OCI-LY7 (cell line): ENCODE measurements at regions not wholly inside any gene's neighbourhood (a gene's known extent, or its start where the extent isn't known, plus 50 kb on each side); places are given as distances from the start of the nearest gene placed in this dataset.

Experiments used
- BruUV-seq: library from RNA; stranded (reverse); fragments of 400-500 nt; replicated peaks from 2 replicates; lab custom pipeline; 2021; lab: Mats Ljungman, UMichigan
- CTCF ChIA-PET: fragments of 300-600 bp; sonication (Branson Sonifier 250); formaldehyde crosslinking; loops from one replicate; lab custom pipeline; 2022; ENCODE audit warnings: antibody characterized with exemption; ENCODE audit not compliant: unreplicated experiment; lab: Charles Lee
- POLR2A ChIA-PET: fragments of 300-600 bp; sonication (Branson Sonifier 250); formaldehyde crosslinking; loops from one replicate; lab custom pipeline; 2022; ENCODE audit warnings: antibody characterized with exemption; lab: Charles Lee
- DNase-seq: peaks from one replicate; pipeline ENCODE4 v3.0.0-alpha.2; 2015; ENCODE audit warnings: low spot score
- H2AFZ ChIP-seq: fragments of 200-600 bp; sonication (generic), shearing (Covaris generic); 2 replicates; pipeline ENCODE4 v1.6.1; 2014; ENCODE audit warnings: mild to moderate bottlenecking, antibody characterized with exemption, low read length, moderate library complexity
- H3K27ac ChIP-seq: fragments of 200-600 bp; sonication (generic); 2 replicates; pipeline ENCODE4 v1.5.1; 2014; ENCODE audit warnings: mixed run types, low read depth, mild to moderate bottlenecking, moderate library complexity, low read length, inconsistent platforms; ENCODE audit not compliant: poor library complexity, severe bottlenecking
- H3K36me3 ChIP-seq: fragments of 200-600 bp; sonication (generic); 2 replicates; pipeline ENCODE4 v1.6.1; 2014; ENCODE audit warnings: mild to moderate bottlenecking, antibody characterized with exemption, low read length, moderate library complexity, mixed read lengths; ENCODE audit not compliant: insufficient read depth
- H3K4me1 ChIP-seq: fragments of 200-600 bp; sonication (generic); 2 replicates; pipeline ENCODE4 v1.5.1; 2014; ENCODE audit warnings: mild to moderate bottlenecking, low read length; ENCODE audit not compliant: insufficient read depth, poor library complexity, severe bottlenecking
- H3K4me2 ChIP-seq: fragments of 200-600 bp; sonication (generic); 2 replicates; pipeline ENCODE4 v1.6.1; 2014; ENCODE audit warnings: mild to moderate bottlenecking, low read length
- H3K4me3 ChIP-seq: fragments of 200-600 bp; sonication (generic); 2 replicates; pipeline ENCODE4 v1.5.1; 2014; ENCODE audit warnings: mild to moderate bottlenecking, low read depth, low read length; ENCODE audit not compliant: poor library complexity, severe bottlenecking
- H3K79me2 ChIP-seq: fragments of 200-600 bp; sonication (generic); 2 replicates; pipeline ENCODE4 v1.6.1; 2016; ENCODE audit warnings: low read depth, mild to moderate bottlenecking, low read length, moderate library complexity, mixed read lengths; ENCODE audit not compliant: insufficient read depth
- H3K9me2 ChIP-seq: fragments of 200-600 bp; sonication (generic); 2 replicates; pipeline ENCODE4 v1.6.1; 2016; ENCODE audit warnings: mild to moderate bottlenecking, low read length, mixed read lengths; ENCODE audit not compliant: insufficient read depth
- H3K9me3 ChIP-seq: fragments of 200-600 bp; sonication (generic); 2 replicates; pipeline ENCODE4 v1.6.1; 2014; ENCODE audit warnings: mild to moderate bottlenecking, mixed run types, low read length, mixed read lengths
- H4K20me1 ChIP-seq: fragments of 200-600 bp; sonication (generic); 2 replicates; pipeline ENCODE4 v1.6.1; 2014; ENCODE audit warnings: mild to moderate bottlenecking, antibody characterized with exemption, low read length, moderate library complexity, mixed read lengths; ENCODE audit not compliant: insufficient read depth
- EZH2phosphoT487 ChIP-seq: fragments of 200-600 bp; sonication (generic); IDR thresholded peaks from 2 replicates; pipeline ENCODE4 v1.6.1; 2018; ENCODE audit warnings: low read depth, borderline replicate concordance, mild to moderate bottlenecking, mixed run types, antibody characterized with exemption, low read length, moderate library complexity, mixed read lengths
- intact Hi-C: fragments of 100-400 bp; cut with micrococcal nuclease; formaldehyde crosslinking; loops from one replicate; pipeline ENCODE4 v1.10.0; 2022; ENCODE audit not compliant: unreplicated experiment
- TF ChIP-seq, protein P1 (sequence below): fragments of 200-600 bp; sonication (generic); conservative IDR thresholded peaks from 2 replicates; pipeline ENCODE4 v1.5.1; 2014; ENCODE audit warnings: mild to moderate bottlenecking, antibody characterized with exemption, low read length, moderate library complexity, mixed read lengths

DNA sequence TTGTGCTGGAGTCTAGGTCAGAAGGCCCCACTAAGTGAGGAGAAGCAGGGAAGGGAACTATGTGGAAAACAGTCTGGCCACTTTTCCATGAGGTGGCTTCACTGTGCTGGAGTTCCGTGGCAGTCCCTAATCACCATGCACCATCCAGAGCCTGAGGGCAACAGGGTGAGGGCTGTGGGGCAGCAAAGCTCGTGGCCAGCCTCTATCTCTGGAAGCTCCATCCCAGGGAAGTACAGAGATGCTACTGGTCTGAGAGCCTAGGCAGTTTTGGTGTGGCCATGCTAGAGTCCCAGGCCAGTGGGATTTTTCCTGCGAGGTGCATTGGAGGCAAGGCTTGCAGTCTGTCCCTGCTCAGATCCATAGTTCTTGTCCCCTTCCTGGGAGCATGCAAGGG lies 157.3 kb upstream of the LRRC7 start:
- BruUV-seq, result no TSS peak
- no peaks in the 10 kb centered on the region for H3K79me2 ChIP-seq
- DNase-seq, result no peak
- H3K4me2 ChIP-seq, result no peak overlapping the region
- POLR2A ChIA-PET, result interaction anchor here (0.6 kb wide), 1 partner anchor 11 kb away, joined by 4 read pairs; no protein-coding TSS in a partner anchor
- CTCF ChIA-PET, result no interaction called here
- no peaks in the 10 kb centered on the region for H4K20me1 ChIP-seq
- H3K9me2 ChIP-seq, result no peaks in the 10 kb centered on the region
- no peaks in the 10 kb centered on the region for H3K4me1 ChIP-seq
- no peak overlapping the region for H3K27ac ChIP-seq
- intact Hi-C loops, result no loop called here
- no peaks in the 10 kb centered on the region for H3K36me3 ChIP-seq
- no peaks in the 10 kb centered on the region for H3K9me3 ChIP-seq
- TF ChIP-seq, protein P1, sequence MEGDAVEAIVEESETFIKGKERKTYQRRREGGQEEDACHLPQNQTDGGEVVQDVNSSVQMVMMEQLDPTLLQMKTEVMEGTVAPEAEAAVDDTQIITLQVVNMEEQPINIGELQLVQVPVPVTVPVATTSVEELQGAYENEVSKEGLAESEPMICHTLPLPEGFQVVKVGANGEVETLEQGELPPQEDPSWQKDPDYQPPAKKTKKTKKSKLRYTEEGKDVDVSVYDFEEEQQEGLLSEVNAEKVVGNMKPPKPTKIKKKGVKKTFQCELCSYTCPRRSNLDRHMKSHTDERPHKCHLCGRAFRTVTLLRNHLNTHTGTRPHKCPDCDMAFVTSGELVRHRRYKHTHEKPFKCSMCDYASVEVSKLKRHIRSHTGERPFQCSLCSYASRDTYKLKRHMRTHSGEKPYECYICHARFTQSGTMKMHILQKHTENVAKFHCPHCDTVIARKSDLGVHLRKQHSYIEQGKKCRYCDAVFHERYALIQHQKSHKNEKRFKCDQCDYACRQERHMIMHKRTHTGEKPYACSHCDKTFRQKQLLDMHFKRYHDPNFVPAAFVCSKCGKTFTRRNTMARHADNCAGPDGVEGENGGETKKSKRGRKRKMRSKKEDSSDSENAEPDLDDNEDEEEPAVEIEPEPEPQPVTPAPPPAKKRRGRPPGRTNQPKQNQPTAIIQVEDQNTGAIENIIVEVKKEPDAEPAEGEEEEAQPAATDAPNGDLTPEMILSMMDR, result no peak
- TF ChIP-seq EZH2phosphoT487, result no peak
- no peak overlapping the region for H2AFZ ChIP-seq
- no peak overlapping the region for H3K4me3 ChIP-seq

DNA sequence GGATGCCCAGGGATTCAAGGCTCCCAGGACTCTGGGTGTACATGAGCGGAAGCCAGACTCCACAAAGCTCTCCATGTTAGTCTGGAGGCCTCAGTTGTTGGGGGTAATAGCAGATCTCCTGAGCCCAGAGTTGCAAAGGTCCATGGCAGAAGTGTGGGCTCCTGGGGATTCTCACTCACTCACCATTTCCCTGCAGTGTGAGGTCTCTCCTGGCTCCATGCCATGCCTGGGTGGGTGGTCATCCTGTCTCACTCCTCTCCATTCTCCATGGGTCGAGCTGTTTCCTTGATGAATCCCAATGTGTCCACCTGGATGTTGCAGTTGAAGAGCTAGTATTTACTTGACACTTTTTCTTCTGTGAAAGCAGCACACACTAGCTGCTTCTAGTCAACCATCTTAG lies 156.8 kb upstream of the LRRC7 start:
- H3K4me2 ChIP-seq, result no peak overlapping the region
- H3K4me3 ChIP-seq, result no peak overlapping the region
- H3K36me3 ChIP-seq, result no peaks in the 10 kb centered on the region
- H3K27ac ChIP-seq, result no peak overlapping the region
- CTCF ChIA-PET, result no interaction called here
- DNase-seq, result no peak
- no peaks in the 10 kb centered on the region for H3K79me2 ChIP-seq
- H3K9me2 ChIP-seq, result no peaks in the 10 kb centered on the region
- no peaks in the 10 kb centered on the region for H3K4me1 ChIP-seq
- BruUV-seq, result no TSS peak
- intact Hi-C loops, result no loop called here
- POLR2A ChIA-PET, result interaction anchor here (0.6 kb wide), 1 partner anchor 11 kb away, joined by 4 read pairs; no protein-coding TSS in a partner anchor
- H3K9me3 ChIP-seq, result no peaks in the 10 kb centered on the region
- H2AFZ ChIP-seq, result no peak overlapping the region
- TF ChIP-seq EZH2phosphoT487, result no peak
- TF ChIP-seq, protein P1, result no peak
- no peaks in the 10 kb centered on the region for H4K20me1 ChIP-seq

DNA sequence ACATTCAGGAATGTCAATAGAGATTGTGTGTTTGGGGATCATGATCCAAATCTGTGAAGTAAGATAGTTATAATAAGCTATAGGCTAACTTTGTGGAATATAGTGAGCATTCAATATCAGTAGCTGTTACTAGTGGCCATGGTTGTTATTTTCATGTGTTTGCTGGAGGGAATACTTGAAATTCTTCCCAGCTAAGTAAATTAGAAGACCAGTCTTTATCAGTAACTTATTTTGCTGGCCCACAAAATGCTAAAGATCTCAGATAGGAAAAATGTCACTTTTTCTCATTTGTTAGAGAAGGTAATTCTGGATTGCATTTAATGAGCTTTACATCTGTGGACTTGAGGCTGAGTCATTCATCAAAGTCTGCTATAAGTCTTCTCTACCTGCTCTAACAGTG lies 156.1 kb upstream of the LRRC7 start:
- H2AFZ ChIP-seq, result no peak overlapping the region
- POLR2A ChIA-PET, result interaction anchor here (0.8 kb wide), 1 partner anchor 19 kb away, joined by 3 read pairs; no protein-coding TSS in a partner anchor
- no peaks in the 10 kb centered on the region for H3K79me2 ChIP-seq
- no peak overlapping the region for H3K27ac ChIP-seq
- no peak for DNase-seq
- H3K9me2 ChIP-seq, result no peaks in the 10 kb centered on the region
- TF ChIP-seq, protein P1, result no peak
- TF ChIP-seq EZH2phosphoT487, result no peak
- no peak overlapping the region for H3K4me3 ChIP-seq
- CTCF ChIA-PET, result no interaction called here
- intact Hi-C loops, result no loop called here
- no peaks in the 10 kb centered on the region for H3K4me1 ChIP-seq
- H3K36me3 ChIP-seq, result no peaks in the 10 kb centered on the region
- no peaks in the 10 kb centered on the region for H3K9me3 ChIP-seq
- H3K4me2 ChIP-seq, result no peak overlapping the region
- no peaks in the 10 kb centered on the region for H4K20me1 ChIP-seq
- BruUV-seq, result no TSS peak
